Astrocyte (in vitro differentiated cells and primary cell): ENCODE measurements at regions not wholly inside any gene's neighbourhood (a gene's known extent, or its start where the extent isn't known, plus 50 kb on each side); places are given as distances from the start of the nearest gene placed in this dataset.

Experiments used
- DNase-seq: peaks from one replicate; pipeline ENCODE4 v3.0.0-alpha.2; 2010; ENCODE audit warnings: low read depth
- FAIRE-seq: peaks from 2 replicates; lab custom pipeline; 2011; peaks lifted over from hg19 to GRCh38; lab: Jason Lieb, UNC
- H2AFZ ChIP-seq: 2 replicates; pipeline ENCODE4 v1.6.0; 2012; ENCODE audit warnings: low read depth, low read length, inconsistent platforms
- H3K27ac ChIP-seq: 2 replicates; pipeline ENCODE4 v1.5.1; 2011; ENCODE audit warnings: low read depth, low read length, inconsistent platforms
- H3K27me3 ChIP-seq: 2 replicates; pipeline ENCODE4 v1.6.0; 2011; ENCODE audit warnings: low read length, inconsistent platforms; ENCODE audit not compliant: insufficient read depth
- H3K36me3 ChIP-seq: 2 replicates; pipeline ENCODE4 v1.5.1; 2011; ENCODE audit warnings: low read length, inconsistent platforms; ENCODE audit not compliant: insufficient read depth
- H3K4me1 ChIP-seq: 2 replicates; pipeline ENCODE4 v1.5.1; 2011; ENCODE audit warnings: low read length, inconsistent platforms; ENCODE audit not compliant: insufficient read depth
- H3K4me2 ChIP-seq: 2 replicates; pipeline ENCODE4 v1.6.0; 2012; ENCODE audit warnings: low read length, inconsistent platforms
- H3K4me3 ChIP-seq: 2 replicates; pipeline ENCODE4 v1.5.1; 2011; ENCODE audit warnings: low read depth, mild to moderate bottlenecking, low read length, inconsistent platforms; ENCODE audit not compliant: insufficient read depth
- H3K79me2 ChIP-seq: 2 replicates; pipeline ENCODE4 v1.6.0; 2012; ENCODE audit warnings: mild to moderate bottlenecking, low read length, inconsistent platforms; ENCODE audit not compliant: insufficient read depth
- H3K9ac ChIP-seq: 2 replicates; pipeline ENCODE4 v1.6.0; 2012; ENCODE audit warnings: mild to moderate bottlenecking, low read length, inconsistent platforms
- H3K9me3 ChIP-seq: 2 replicates; pipeline ENCODE4 v1.5.1; 2012; ENCODE audit warnings: low read depth, mild to moderate bottlenecking, low read length, inconsistent platforms; ENCODE audit not compliant: insufficient read depth
- H4K20me1 ChIP-seq: 2 replicates; pipeline ENCODE4 v1.6.0; 2012; ENCODE audit warnings: low read length, inconsistent platforms; ENCODE audit not compliant: insufficient read depth
- H3K27ac Mint-ChIP-seq: one replicate; pipeline ENCODE4 v1.8.0; 2021; ENCODE audit warnings: mild to moderate bottlenecking, mixed read lengths; ENCODE audit not compliant: unreplicated experiment
- H3K27me3 Mint-ChIP-seq: one replicate; pipeline ENCODE4 v1.8.0; 2021; ENCODE audit warnings: low read depth, mixed read lengths; ENCODE audit not compliant: unreplicated experiment
- H3K36me3 Mint-ChIP-seq: one replicate; pipeline ENCODE4 v1.8.0; 2021; ENCODE audit warnings: low read depth, mixed read lengths; ENCODE audit not compliant: unreplicated experiment
- H3K4me1 Mint-ChIP-seq: one replicate; pipeline ENCODE4 v1.8.0; 2021; ENCODE audit warnings: low read depth, mixed read lengths; ENCODE audit not compliant: unreplicated experiment
- H3K4me3 Mint-ChIP-seq: one replicate; pipeline ENCODE4 v1.8.0; 2021; ENCODE audit warnings: mild to moderate bottlenecking, moderate library complexity, mixed read lengths; ENCODE audit not compliant: unreplicated experiment
- H3K9me3 Mint-ChIP-seq: one replicate; pipeline ENCODE4 v1.8.0; 2021; ENCODE audit warnings: mild to moderate bottlenecking, mixed read lengths; ENCODE audit not compliant: unreplicated experiment
- EZH2 ChIP-seq: IDR thresholded peaks from 2 replicates; pipeline ENCODE4 v1.6.1; 2012; ENCODE audit warnings: mild to moderate bottlenecking, low read length, inconsistent platforms; ENCODE audit not compliant: insufficient read depth
- TF ChIP-seq, protein P1 (sequence below): IDR thresholded peaks from 2 replicates; pipeline ENCODE4 v1.5.1; 2011; ENCODE audit warnings: low read depth, mild to moderate bottlenecking, inconsistent platforms, low read length, moderate library complexity; ENCODE audit not compliant: insufficient read depth

DNA sequence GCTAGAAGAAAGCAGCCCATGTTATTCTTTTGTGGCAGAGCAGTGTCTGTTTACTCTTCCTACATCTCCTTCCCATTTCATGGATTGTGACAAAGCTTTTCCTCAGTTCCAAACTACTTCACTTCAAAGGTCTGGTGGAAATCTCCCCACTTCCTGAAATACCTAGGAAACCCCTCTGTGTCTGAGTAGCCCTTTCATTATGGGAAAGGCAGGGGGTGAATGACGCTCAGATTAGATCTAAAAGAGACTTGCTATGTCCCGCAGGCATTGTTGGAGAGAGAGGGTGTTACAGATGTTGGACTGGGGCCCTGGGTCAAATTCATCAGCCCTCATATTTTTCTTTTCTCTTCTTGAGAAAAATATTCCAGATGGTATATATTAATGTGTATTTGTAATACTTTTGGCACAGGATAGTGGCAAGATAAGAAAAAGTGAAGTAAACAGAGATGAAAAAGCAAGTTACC is 675.0 kb downstream of the IRS1 start:
- no peak for FAIRE-seq

DNA sequence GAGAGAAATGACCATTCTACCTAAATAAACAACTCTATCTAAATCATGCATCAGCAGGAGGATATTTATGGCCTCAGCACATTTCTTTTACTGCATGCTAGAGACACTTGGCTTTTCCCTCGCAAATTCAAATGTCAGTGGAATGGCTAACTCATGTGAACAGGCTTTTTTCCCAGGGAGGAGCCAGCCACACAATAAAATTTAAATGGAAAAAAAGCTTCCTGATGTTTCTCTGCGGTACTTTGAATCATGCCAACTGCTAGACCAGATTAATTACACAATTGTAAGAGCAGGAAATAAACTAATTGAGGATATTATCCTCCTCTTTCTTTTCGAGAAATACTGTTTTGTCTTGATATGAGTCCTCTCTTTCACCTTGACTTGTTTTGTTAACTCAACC is 676.3 kb downstream of the IRS1 start:
- TF ChIP-seq, protein P1, sequence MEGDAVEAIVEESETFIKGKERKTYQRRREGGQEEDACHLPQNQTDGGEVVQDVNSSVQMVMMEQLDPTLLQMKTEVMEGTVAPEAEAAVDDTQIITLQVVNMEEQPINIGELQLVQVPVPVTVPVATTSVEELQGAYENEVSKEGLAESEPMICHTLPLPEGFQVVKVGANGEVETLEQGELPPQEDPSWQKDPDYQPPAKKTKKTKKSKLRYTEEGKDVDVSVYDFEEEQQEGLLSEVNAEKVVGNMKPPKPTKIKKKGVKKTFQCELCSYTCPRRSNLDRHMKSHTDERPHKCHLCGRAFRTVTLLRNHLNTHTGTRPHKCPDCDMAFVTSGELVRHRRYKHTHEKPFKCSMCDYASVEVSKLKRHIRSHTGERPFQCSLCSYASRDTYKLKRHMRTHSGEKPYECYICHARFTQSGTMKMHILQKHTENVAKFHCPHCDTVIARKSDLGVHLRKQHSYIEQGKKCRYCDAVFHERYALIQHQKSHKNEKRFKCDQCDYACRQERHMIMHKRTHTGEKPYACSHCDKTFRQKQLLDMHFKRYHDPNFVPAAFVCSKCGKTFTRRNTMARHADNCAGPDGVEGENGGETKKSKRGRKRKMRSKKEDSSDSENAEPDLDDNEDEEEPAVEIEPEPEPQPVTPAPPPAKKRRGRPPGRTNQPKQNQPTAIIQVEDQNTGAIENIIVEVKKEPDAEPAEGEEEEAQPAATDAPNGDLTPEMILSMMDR: no peak
- TF ChIP-seq EZH2: no peak
- Mint-ChIP-seq H3K27ac (no peak overlapping the region), H3K27me3 (no peaks in the 10 kb centered on the region), H3K4me1 (peaks cover 21% of the 10 kb centered on the region), H3K36me3 (no peaks in the 10 kb centered on the region), H3K9me3 (peaks cover 2% of the 10 kb centered on the region), H3K4me3 (no peak overlapping the region)
- no peaks in the 10 kb centered on the region for H3K9me3 ChIP-seq
- H3K4me2 ChIP-seq: no peak overlapping the region
- DNase-seq: peak; percentile 63
- no peak overlapping the region for H3K27ac ChIP-seq
- H4K20me1 ChIP-seq: no peaks in the 10 kb centered on the region
- no peaks in the 10 kb centered on the region for H3K36me3 ChIP-seq
- H3K9ac ChIP-seq: no peak overlapping the region
- H3K4me1 ChIP-seq: peaks cover 12% of the 10 kb centered on the region
- no peak for FAIRE-seq
- H3K4me3 ChIP-seq: no peak overlapping the region
- no peaks in the 10 kb centered on the region for H3K27me3 ChIP-seq
- no peak overlapping the region for H2AFZ ChIP-seq
- H3K79me2 ChIP-seq: no peaks in the 10 kb centered on the region

More for the DNA sequence above, 675.0 kb downstream of the IRS1 start:
- no peak for TF ChIP-seq EZH2
- TF ChIP-seq, protein P1: no peak
- Histone ChIP-seq H3K9ac (no peak overlapping the region), H3K4me3 (no peak overlapping the region), H2AFZ (no peak overlapping the region), H3K4me1 (no peaks in the 10 kb centered on the region), H3K79me2 (no peaks in the 10 kb centered on the region), H3K4me2 (peak overlapping the region; percentile 24), H4K20me1 (no peaks in the 10 kb centered on the region), H3K9me3 (no peaks in the 10 kb centered on the region), H3K27ac (no peak overlapping the region), H3K36me3 (no peaks in the 10 kb centered on the region), H3K27me3 (no peaks in the 10 kb centered on the region)
- no peak overlapping the region for H3K4me3 Mint-ChIP-seq
- peak; percentile 27 for DNase-seq
- H3K9me3 Mint-ChIP-seq: peaks cover 2% of the 10 kb centered on the region
- no peak overlapping the region for H3K27ac Mint-ChIP-seq
- H3K27me3 Mint-ChIP-seq: no peaks in the 10 kb centered on the region
- no peaks in the 10 kb centered on the region for H3K36me3 Mint-ChIP-seq
- H3K4me1 Mint-ChIP-seq: peaks cover 11% of the 10 kb centered on the region

DNA sequence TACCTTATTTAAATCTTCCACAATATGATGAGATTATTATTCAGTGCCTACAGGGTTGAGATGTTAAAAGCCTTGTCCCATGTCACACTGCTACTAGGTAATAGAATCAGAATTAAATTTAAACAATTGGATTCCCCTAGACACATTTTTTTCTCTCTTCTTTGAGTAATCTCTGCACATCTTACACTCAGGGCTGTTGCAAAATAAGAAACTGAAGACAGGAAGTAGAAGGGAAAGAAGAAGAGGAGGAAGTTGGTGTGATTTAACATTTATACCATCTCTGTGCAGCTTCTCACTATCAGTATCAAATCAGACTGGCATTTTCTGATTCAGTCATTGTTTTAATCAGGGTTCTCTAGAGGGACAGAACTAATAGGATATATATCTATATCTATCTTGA is 677.6 kb downstream of the IRS1 start:
- no peaks in the 10 kb centered on the region for H3K36me3 ChIP-seq
- TF ChIP-seq, protein P1: no peak
- TF ChIP-seq EZH2: no peak
- no peak overlapping the region for H3K4me3 ChIP-seq
- H3K79me2 ChIP-seq: no peaks in the 10 kb centered on the region
- peaks cover 32% of the 10 kb centered on the region for H3K4me1 Mint-ChIP-seq
- H3K27me3 ChIP-seq: no peaks in the 10 kb centered on the region
- no peak overlapping the region for H3K27ac Mint-ChIP-seq
- FAIRE-seq (no peak), DNase-seq (no peak)
- H3K9ac ChIP-seq: no peak overlapping the region
- peaks cover 19% of the 10 kb centered on the region for H3K4me1 ChIP-seq
- no peak overlapping the region for H3K4me2 ChIP-seq
- no peak overlapping the region for H3K4me3 Mint-ChIP-seq
- peaks cover 2% of the 10 kb centered on the region for H3K9me3 Mint-ChIP-seq
- no peaks in the 10 kb centered on the region for H3K9me3 ChIP-seq
- no peak overlapping the region for H3K27ac ChIP-seq
- no peaks in the 10 kb centered on the region for H4K20me1 ChIP-seq
- no peaks in the 10 kb centered on the region for H3K27me3 Mint-ChIP-seq
- H3K36me3 Mint-ChIP-seq: no peaks in the 10 kb centered on the region
- no peak overlapping the region for H2AFZ ChIP-seq
